Stimulated activated CD8-positive, alpha-beta memory T cell treated with anti-CD3 and anti-CD28 coated beads, Interleukin-7, amount 100 ng/mL, for 24 hours (primary cell): ENCODE measurements at regions not wholly inside any gene's neighbourhood (a gene's known extent, or its start where the extent isn't known, plus 50 kb on each side); places are given as distances from the start of the nearest gene placed in this dataset.
"Not testable (repeated sequence)": the region's sequence is repeated elsewhere in the genome, so short reads cannot be mapped to it uniquely, and the experiment has no call there.

Experiments used
- DNase-seq: peaks from one replicate; pipeline ENCODE4 v3.0.0-alpha.2; 2020; ENCODE audit warnings: low read depth

DNA sequence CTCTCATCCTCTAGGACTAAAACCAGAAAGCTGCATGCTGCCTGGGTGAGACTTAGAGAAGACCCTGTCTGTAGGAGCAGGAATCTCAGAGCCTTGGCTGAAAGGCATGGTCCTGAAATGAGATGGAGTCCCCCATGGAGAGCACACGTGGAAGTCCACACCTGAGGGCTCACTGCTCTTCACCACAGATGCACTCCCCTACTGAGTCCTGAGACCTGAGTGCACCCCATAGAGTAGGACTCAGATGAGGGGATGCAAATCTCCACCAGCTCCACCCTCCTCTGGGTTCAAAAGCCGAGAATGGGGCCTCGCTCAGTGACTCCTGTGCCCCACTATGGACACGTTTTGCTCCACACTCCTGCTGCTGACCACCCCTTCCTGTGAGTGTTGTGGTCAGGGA is 171.4 kb upstream of the TP53TG3 start:
- not testable (repeated sequence) for DNase-seq

DNA sequence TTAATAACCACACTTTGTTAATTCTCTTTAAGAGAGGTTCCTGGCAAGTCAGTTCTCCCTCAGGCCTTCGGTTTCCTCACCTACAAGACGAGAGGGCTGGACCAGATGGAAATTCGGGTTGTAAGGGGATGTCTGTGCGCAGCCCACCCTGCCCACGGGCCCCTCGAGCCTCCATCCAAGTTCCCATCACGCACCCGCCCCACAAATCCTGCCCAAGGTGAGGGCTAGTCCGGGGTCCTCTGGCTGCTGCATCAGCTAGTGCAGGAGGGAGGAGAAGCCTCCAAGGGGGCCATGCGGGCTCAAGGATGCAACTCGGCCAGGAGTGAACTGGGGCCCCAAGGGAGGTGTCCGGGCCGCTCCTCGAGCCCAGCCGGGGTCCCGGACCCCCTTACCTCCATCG is 169.6 kb upstream of the TP53TG3 start:
- DNase-seq, result not testable (repeated sequence)

DNA sequence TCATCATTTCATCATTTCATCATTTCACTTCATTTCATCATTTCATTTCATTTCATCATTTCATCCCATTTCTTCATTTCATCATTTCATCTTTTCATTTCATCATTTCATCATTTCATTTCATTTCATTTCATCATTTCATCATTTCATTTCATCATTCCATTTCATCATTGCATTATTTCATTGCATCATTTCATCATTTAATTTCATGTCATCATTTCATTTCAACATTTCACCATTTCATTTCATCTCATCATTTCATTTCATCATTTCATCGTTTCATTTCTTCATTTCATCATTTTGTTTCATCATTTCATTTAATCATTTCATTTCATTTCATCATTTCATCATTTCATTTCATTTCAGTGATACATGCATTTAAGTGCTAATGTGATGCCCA is 166.9 kb upstream of the TP53TG3 start:
- DNase-seq, result not testable (repeated sequence)

DNA sequence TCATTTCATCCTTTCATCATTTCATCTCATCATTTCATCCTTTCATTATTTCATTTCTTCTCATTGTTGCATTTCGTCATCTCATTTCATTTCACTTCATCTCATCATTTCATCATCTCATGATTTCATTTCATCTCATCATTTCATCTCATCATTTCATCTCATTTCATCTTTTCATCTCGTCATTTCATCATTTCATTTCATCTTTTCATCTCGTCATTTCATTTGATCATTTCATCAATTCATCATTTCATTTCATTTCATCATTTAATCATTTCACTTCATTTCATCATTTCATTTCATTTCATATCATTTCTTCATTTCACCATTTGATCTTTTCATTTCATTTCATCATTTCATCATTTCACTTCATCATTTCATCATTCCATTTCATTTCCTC is 131.3 kb upstream of the TP53TG3 start:
- DNase-seq, result not testable (repeated sequence)

DNA sequence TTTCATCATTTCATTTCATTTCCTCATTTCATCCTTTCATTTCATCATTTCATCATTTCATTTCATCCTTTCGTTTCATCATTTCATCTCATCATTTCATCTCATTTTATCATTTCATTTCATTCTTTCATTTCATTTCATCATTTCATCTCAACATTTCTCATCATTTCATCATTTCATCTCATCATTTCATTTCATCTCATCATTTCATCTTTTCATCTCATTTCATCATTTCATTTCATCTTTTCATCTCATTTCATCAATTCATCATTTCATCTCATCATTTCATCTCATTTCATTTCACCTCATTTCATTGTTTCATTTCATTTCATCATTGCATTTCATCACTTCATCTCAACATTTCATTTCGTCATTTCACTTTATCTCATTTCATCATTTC is 129.7 kb upstream of the TP53TG3 start:
- DNase-seq, result not testable (repeated sequence)
